ENCODE measurements at regions not wholly inside any gene's neighbourhood (a gene's known extent, or its start where the extent isn't known, plus 50 kb on each side); places are given as distances from the start of the nearest gene placed in this dataset.

DNA sequence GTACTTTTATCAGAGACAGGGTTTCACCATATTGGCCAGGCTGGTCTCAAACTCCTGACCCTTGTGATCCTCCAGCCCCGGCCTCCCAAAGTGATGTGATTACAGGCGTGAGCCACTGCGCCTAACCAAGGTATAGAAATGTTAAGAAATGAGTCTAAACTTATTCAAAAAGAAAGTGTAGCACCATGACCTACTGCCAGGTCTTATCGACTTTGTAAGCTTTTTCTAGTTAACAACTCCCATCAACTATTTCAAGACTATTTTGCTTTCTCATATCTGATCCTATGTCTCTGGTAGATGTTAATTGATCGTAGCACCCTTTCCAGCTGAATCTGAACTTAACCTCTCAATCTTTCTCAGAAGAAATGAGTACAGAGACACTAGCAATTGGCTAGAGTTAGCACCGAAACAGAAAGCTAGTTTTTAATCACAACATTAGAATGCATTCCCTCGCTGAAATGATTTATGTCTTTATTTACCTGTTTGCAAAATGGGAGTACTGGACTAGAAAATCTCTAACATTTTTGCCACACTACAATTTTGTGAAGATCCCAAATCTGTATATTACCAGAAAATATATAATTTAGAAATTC, 114.0 kb upstream of the HGF start:
- TF ChIP-seq EZH2 (IDR thresholded peaks at IDR 0.05) (no peak), POLR2AphosphoS5 (IDR thresholded peaks at IDR 0.05; ENCODE audit: borderline replicate concordance, low read depth, low read length) (no peak)

Measured in SK-N-MC (cell line).